Medulla oblongata (tissue), 1 donor: ENCODE measurements at regions not wholly inside any gene's neighbourhood (a gene's known extent, or its start where the extent isn't known, plus 50 kb on each side); places are given as distances from the start of the nearest gene placed in this dataset.
A peak's percentile ranks its signal among the peaks of the same experiment; 100 is the strongest.

Source experiments
- DNase-seq: peaks from one replicate; pipeline ENCODE4 v3.0.0-alpha.2; 2015; ENCODE audit errors: extremely low spot score

- no peak for DNase-seq
Observed at GRCh38 chr1:222370081-222370912, 177.6 kb downstream of the HHIPL2 start.

- DNase-seq: no peak
Observed at GRCh38 chr1:222369148-222369547, 178.8 kb downstream of the HHIPL2 start.

GRCh38 chr1:222358100-222358499 lies 189.8 kb downstream of the HHIPL2 start:
- DNase-seq: no peak

GRCh38 chr1:222357252-222357651 lies 190.7 kb downstream of the HHIPL2 start:
- no peak for DNase-seq

GRCh38 chr1:222347627-222348026 lies 200.3 kb downstream of the HHIPL2 start:
- DNase-seq: no peak

- no peak for DNase-seq
Observed at GRCh38 chr1:222346955-222347354, 200.9 kb downstream of the HHIPL2 start.

GRCh38 chr1:222339376-222339947 lies 208.4 kb downstream of the HHIPL2 start:
- no peak for DNase-seq

GRCh38 chr1:222335586-222335985 lies 212.3 kb downstream of the HHIPL2 start:
- DNase-seq: no peak

GRCh38 chr1:222334026-222334680 lies 213.8 kb downstream of the HHIPL2 start:
- DNase-seq: no peak

GRCh38 chr1:222331765-222332164 lies 216.1 kb downstream of the HHIPL2 start:
- no peak for DNase-seq

- no peak for DNase-seq
Observed at GRCh38 chr1:222331340-222331739, 216.6 kb downstream of the HHIPL2 start.

- no peak for DNase-seq
Observed at GRCh38 chr1:222329493-222330045, 218.3 kb downstream of the HHIPL2 start.

GRCh38 chr1:222326710-222327036 lies 221.2 kb downstream of the HHIPL2 start:
- DNase-seq: no peak

GRCh38 chr1:222326006-222326709 lies 221.7 kb downstream of the HHIPL2 start:
- DNase-seq: no peak

- DNase-seq: no peak
Observed at GRCh38 chr1:222325506-222325905, 222.4 kb downstream of the HHIPL2 start.

- DNase-seq: no peak
Observed at GRCh38 chr1:222314839-222315238, 233.1 kb downstream of the HHIPL2 start.

- DNase-seq: peak; percentile 20
Observed at GRCh38 chr1:222310836-222311235, 237.1 kb downstream of the HHIPL2 start.

- no peak for DNase-seq
Observed at GRCh38 chr1:222307621-222308020, 240.3 kb downstream of the HHIPL2 start.

GRCh38 chr1:222306512-222306911 lies 241.4 kb downstream of the HHIPL2 start:
- DNase-seq: no peak

GRCh38 chr1:222306011-222306410 lies 241.9 kb downstream of the HHIPL2 start:
- DNase-seq: no peak

- DNase-seq: no peak
Observed at GRCh38 chr1:222301652-222302051, 246.3 kb downstream of the HHIPL2 start.

GRCh38 chr1:222299524-222299923 lies 248.4 kb downstream of the HHIPL2 start:
- no peak for DNase-seq
